Common myeloid progenitor, CD34-positive (primary cell): ENCODE measurements at regions not wholly inside any gene's neighbourhood (a gene's known extent, or its start where the extent isn't known, plus 50 kb on each side); places are given as distances from the start of the nearest gene placed in this dataset.

ENCODE experiments used
- CTCF ChIA-PET: fragments of 350-600 bp; sonication (Branson Sonifier 250); formaldehyde crosslinking; loops from one replicate; lab custom pipeline; 2021; ENCODE audit warnings: antibody characterized with exemption; lab: Charles Lee
- POLR2A ChIA-PET: fragments of 350-600 bp; sonication (Branson Sonifier 250); formaldehyde crosslinking; loops from one replicate; lab custom pipeline; 2021; ENCODE audit warnings: antibody characterized with exemption; lab: Charles Lee
- DNase-seq, 3 donors: peaks; one replicate each; pipeline versions ENCODE4 v3.0.0 to v3.0.0-alpha.2; 2013
- H3K27ac ChIP-seq, 2 experiments: 1 replicate in 1 of 2; 2 replicates in 1 of 2; pipeline ENCODE4 v1.7.0; 2013; ENCODE audit warnings: inconsistent platforms in 2 of 2, low read length in 2 of 2, mild to moderate bottlenecking in 2 of 2, low read depth in 1 of 2, moderate library complexity in 1 of 2; ENCODE audit not compliant: severe bottlenecking in 2 of 2, insufficient read depth in 1 of 2, poor library complexity in 1 of 2
- H3K27me3 ChIP-seq, 5 experiments: replicated peaks in 2 of 5; 1 replicate in 3 of 5; 2 replicates in 2 of 5; pipeline versions ENCODE4 v1.6.1 to v1.7.0; 2013; ENCODE audit warnings: low read length in 4 of 5, mild to moderate bottlenecking in 2 of 5, moderate library complexity in 2 of 5, inconsistent platforms in 1 of 5; ENCODE audit not compliant: insufficient read depth in 5 of 5, control insufficient read depth in 4 of 5
- H3K36me3 ChIP-seq, 4 experiments: 1 replicate in 2 of 4; 2 replicates in 2 of 4; pipeline versions ENCODE4 v1.6.1 to v1.7.0; 2013; ENCODE audit warnings: low read length in 3 of 4, control low read depth in 1 of 4, mild to moderate bottlenecking in 1 of 4; ENCODE audit not compliant: control insufficient read depth in 4 of 4, insufficient read depth in 4 of 4
- H3K4me1 ChIP-seq, 4 experiments: 1 replicate in 3 of 4; 2 replicates in 1 of 4; pipeline versions ENCODE4 v1.6.1 to v1.7.1; 2013; ENCODE audit warnings: low read length in 3 of 4, mild to moderate bottlenecking in 3 of 4, control low read depth in 1 of 4, inconsistent platforms in 1 of 4, moderate library complexity in 1 of 4; ENCODE audit not compliant: control insufficient read depth in 4 of 4, insufficient read depth in 4 of 4; ENCODE audit errors: control extremely low read depth in 1 of 4
- H3K4me3 ChIP-seq, 7 experiments: 1 replicate in 4 of 7; 2 replicates in 3 of 7; pipeline versions ENCODE4 v1.5.1 to v1.7.0; 2013; ENCODE audit warnings: mild to moderate bottlenecking in 7 of 7, low read length in 6 of 7, moderate library complexity in 6 of 7, inconsistent platforms in 2 of 7, low read depth in 2 of 7, control low read depth in 1 of 7; ENCODE audit not compliant: insufficient read depth in 4 of 7, control insufficient read depth in 1 of 7; ENCODE audit errors: extremely low read depth in 1 of 7
- H3K9me3 ChIP-seq, 5 experiments: 1 replicate in 4 of 5; 2 replicates in 1 of 5; pipeline versions ENCODE4 v1.6.1 to v1.7.1; 2013; ENCODE audit warnings: low read length in 4 of 5, mild to moderate bottlenecking in 2 of 5, inconsistent platforms in 1 of 5, low read depth in 1 of 5, moderate library complexity in 1 of 5; ENCODE audit not compliant: control insufficient read depth in 4 of 5, insufficient read depth in 2 of 5; ENCODE audit errors: control extremely low read depth in 1 of 5
- WGBS: methylation state at CpG from one replicate; pipeline ENCODE4 v1.1.5; 2013; ENCODE audit not compliant: insufficient coverage; 5-methylcytosine and 5-hydroxymethylcytosine counted together

- no peak overlapping the region for H3K4me3 ChIP-seq
- WGBS, result 89% methylated on average over 4 of the region's 4 CpGs
- no peaks in the 10 kb centered on the region for H3K4me1 ChIP-seq
- peaks cover 0 to 3% (median 0%) of the 10 kb centered on the region in 5 experiments for H3K27me3 ChIP-seq
- DNase-seq, result no peak
- ChIA-PET CTCF (no interaction called here), POLR2A (no interaction called here)
- H3K9me3 ChIP-seq, result peaks cover 0 to 19% (median 13%) of the 10 kb centered on the region in 5 experiments
- H3K36me3 ChIP-seq, result no peaks in the 10 kb centered on the region
- H3K27ac ChIP-seq, result no peak overlapping the region
These were observed 101.1 kb downstream of the RPLP1 start for GRCh38 chr15:69553686-69554085.

GRCh38 chr15:69554279-69554961 is 101.8 kb downstream of the RPLP1 start:
- no peak overlapping the region for H3K27ac ChIP-seq
- no peak for DNase-seq
- CTCF ChIA-PET, result no interaction called here
- POLR2A ChIA-PET, result no interaction called here
- peaks cover 0 to 1% (median 0%) of the 10 kb centered on the region in 5 experiments for H3K27me3 ChIP-seq
- 98% methylated on average over 6 of the region's 7 CpGs for WGBS
- H3K4me1 ChIP-seq, result no peaks in the 10 kb centered on the region
- no peak overlapping the region for H3K4me3 ChIP-seq
- no peaks in the 10 kb centered on the region for H3K36me3 ChIP-seq
- H3K9me3 ChIP-seq, result peaks cover 0 to 19% (median 13%) of the 10 kb centered on the region in 5 experiments

- 96% methylated on average over 7 of the region's 8 CpGs for WGBS
- POLR2A ChIA-PET, result no interaction called here
- CTCF ChIA-PET, result no interaction called here
- Histone ChIP-seq H3K4me3 (no peak overlapping the region), H3K4me1 (no peaks in the 10 kb centered on the region), H3K36me3 (no peaks in the 10 kb centered on the region), H3K9me3 (peaks cover 0 to 19% (median 13%) of the 10 kb centered on the region in 5 experiments), H3K27ac (no peak overlapping the region), H3K27me3 (peaks cover 0 to 1% (median 0%) of the 10 kb centered on the region in 5 experiments)
- DNase-seq, result no peak
These were observed 102.5 kb downstream of the RPLP1 start for GRCh38 chr15:69555080-69555479.

- no CpG with 5 or more reads among the region's 1 CpG for WGBS
- H3K9me3 ChIP-seq, result peaks cover 0 to 13% (median 11%) of the 10 kb centered on the region in 5 experiments
- CTCF ChIA-PET, result interaction anchor here (1.4 to 1.5 kb wide), 2 partner anchors 12 to 39 kb away, joined by 4 read pairs; no protein-coding TSS in a partner anchor
- no peaks in the 10 kb centered on the region for H3K4me1 ChIP-seq
- no peaks in the 10 kb centered on the region for H3K27me3 ChIP-seq
- H3K4me3 ChIP-seq, result no peak overlapping the region
- POLR2A ChIA-PET, result no interaction called here
- DNase-seq, result no peak
- no peak overlapping the region for H3K27ac ChIP-seq
- H3K36me3 ChIP-seq, result no peaks in the 10 kb centered on the region
These were observed 103.7 kb downstream of the RPLP1 start for GRCh38 chr15:69556344-69556743.

GRCh38 chr15:69557020-69557706 is 104.5 kb downstream of the RPLP1 start:
- H3K4me1 ChIP-seq, result no peaks in the 10 kb centered on the region
- H3K4me3 ChIP-seq, result no peak overlapping the region
- ChIA-PET POLR2A (no interaction called here), CTCF (interaction anchor here (0.8 to 1.5 kb wide), 3 partner anchors 12 to 40 kb away, joined by 3 to 4 read pairs (median 4); no protein-coding TSS in a partner anchor)
- no peaks in the 10 kb centered on the region for H3K36me3 ChIP-seq
- DNase-seq, result no peak
- H3K27me3 ChIP-seq, result no peaks in the 10 kb centered on the region
- H3K27ac ChIP-seq, result no peak overlapping the region
- H3K9me3 ChIP-seq, result peaks cover 0 to 7% (median 4%) of the 10 kb centered on the region in 5 experiments
- 92% methylated on average over 4 of the region's 5 CpGs for WGBS

GRCh38 chr15:69557707-69558409 is 105.2 kb downstream of the RPLP1 start:
- CTCF ChIA-PET, result interaction anchor here (0.8 to 1.4 kb wide), 2 partner anchors 11 to 22 kb away, joined by 3 to 4 read pairs; no protein-coding TSS in a partner anchor

More at GRCh38 chr15:69557707-69558409, 105.2 kb downstream of the RPLP1 start:
- 100% methylated on average over 1 of the region's 2 CpGs for WGBS
- no peaks in the 10 kb centered on the region for H3K27me3 ChIP-seq
- POLR2A ChIA-PET, result no interaction called here
- no peak for DNase-seq
- no peak overlapping the region for H3K27ac ChIP-seq
- no peaks in the 10 kb centered on the region for H3K4me1 ChIP-seq
- H3K9me3 ChIP-seq, result no peaks in the 10 kb centered on the region
- no peaks in the 10 kb centered on the region for H3K36me3 ChIP-seq
- H3K4me3 ChIP-seq, result no peak overlapping the region
